Activated T-cell treated with anti-CD3 and anti-CD28 coated beads for 24 hours (primary cell): ENCODE measurements at regions not wholly inside any gene's neighbourhood (a gene's known extent, or its start where the extent isn't known, plus 50 kb on each side); places are given as distances from the start of the nearest gene placed in this dataset.

Experiments used
- DNase-seq: peaks from one replicate; pipeline ENCODE4 v3.0.0-alpha.2; 2020; ENCODE audit warnings: low read depth

GRCh38 chr9:118751848-118752223 is 617.4 kb downstream of the BRINP1 start:
- no peak for DNase-seq

- DNase-seq: no peak
Observed at GRCh38 chr9:118761016-118761790, 608.0 kb downstream of the BRINP1 start.

GRCh38 chr9:118767571-118767970 is 601.7 kb downstream of the BRINP1 start:
- no peak for DNase-seq

- DNase-seq: no peak
Observed at GRCh38 chr9:118782790-118783463, 586.3 kb downstream of the BRINP1 start.

- DNase-seq: no peak
Observed at GRCh38 chr9:118784033-118784432, 585.2 kb downstream of the BRINP1 start.

- no peak for DNase-seq
Observed at GRCh38 chr9:118785456-118785855, 583.8 kb downstream of the BRINP1 start.

- DNase-seq: no peak
Observed at GRCh38 chr9:118786877-118787276, 582.4 kb downstream of the BRINP1 start.

GRCh38 chr9:118809160-118809625 is 560.0 kb downstream of the BRINP1 start:
- DNase-seq: no peak

- no peak for DNase-seq
Observed at GRCh38 chr9:118829334-118829733, 539.9 kb downstream of the BRINP1 start.

- no peak for DNase-seq
Observed at GRCh38 chr9:118832371-118832770, 536.9 kb downstream of the BRINP1 start.

GRCh38 chr9:118836891-118837290 is 532.3 kb downstream of the BRINP1 start:
- no peak for DNase-seq

- no peak for DNase-seq
Observed at GRCh38 chr9:118871531-118871930, 497.7 kb downstream of the BRINP1 start.

- no peak for DNase-seq
Observed at GRCh38 chr9:118882684-118883083, 486.6 kb downstream of the BRINP1 start.

GRCh38 chr9:118883411-118883810 is 485.8 kb downstream of the BRINP1 start:
- no peak for DNase-seq

- no peak for DNase-seq
Observed at GRCh38 chr9:118891213-118891612, 478.0 kb downstream of the BRINP1 start.

GRCh38 chr9:118896324-118897000 is 472.8 kb downstream of the BRINP1 start:
- no peak for DNase-seq

- DNase-seq: no peak
Observed at GRCh38 chr9:118918180-118918579, 451.1 kb downstream of the BRINP1 start.

GRCh38 chr9:118928722-118929121 is 440.5 kb downstream of the BRINP1 start:
- DNase-seq: no peak

GRCh38 chr9:118929287-118929686 is 439.9 kb downstream of the BRINP1 start:
- DNase-seq: no peak

GRCh38 chr9:118931941-118932340 is 437.3 kb downstream of the BRINP1 start:
- no peak for DNase-seq

GRCh38 chr9:118938581-118938980 is 430.7 kb downstream of the BRINP1 start:
- DNase-seq: no peak

- DNase-seq: no peak
Observed at GRCh38 chr9:118940473-118940872, 428.8 kb downstream of the BRINP1 start.

GRCh38 chr9:118946669-118947068 is 422.6 kb downstream of the BRINP1 start:
- no peak for DNase-seq
